Endometrium (tissue), 2 donors: ENCODE measurements at regions not wholly inside any gene's neighbourhood (a gene's known extent, or its start where the extent isn't known, plus 50 kb on each side); places are given as distances from the start of the nearest gene placed in this dataset.

ENCODE experiments used
- FAIRE-seq: peaks from 2 replicates; lab custom pipeline; 2012; peaks lifted over from hg19 to GRCh38; lab: Jason Lieb, UNC
- donor health status: control.
- donor health status: control.

DNA sequence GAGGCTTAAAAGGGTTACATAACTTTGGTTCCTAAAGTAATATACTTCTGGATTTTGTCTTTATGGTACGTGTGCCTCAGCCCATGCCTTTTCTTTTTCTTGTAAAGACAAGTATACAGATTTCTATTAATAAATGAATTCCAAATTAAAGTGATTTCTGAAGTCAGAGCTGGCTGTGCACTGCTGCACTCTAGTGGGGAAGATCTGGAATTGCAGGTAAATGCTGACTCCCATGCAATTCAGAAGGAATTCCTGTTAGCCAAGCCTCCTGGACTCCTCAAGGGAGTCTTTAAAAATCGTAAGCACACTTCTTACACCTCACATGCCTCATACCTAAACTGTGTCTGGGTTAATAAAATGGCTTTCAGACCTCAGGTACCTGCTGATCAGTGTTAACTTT, 118.4 kb upstream of the SLC7A1 start:
- FAIRE-seq: no peak

DNA sequence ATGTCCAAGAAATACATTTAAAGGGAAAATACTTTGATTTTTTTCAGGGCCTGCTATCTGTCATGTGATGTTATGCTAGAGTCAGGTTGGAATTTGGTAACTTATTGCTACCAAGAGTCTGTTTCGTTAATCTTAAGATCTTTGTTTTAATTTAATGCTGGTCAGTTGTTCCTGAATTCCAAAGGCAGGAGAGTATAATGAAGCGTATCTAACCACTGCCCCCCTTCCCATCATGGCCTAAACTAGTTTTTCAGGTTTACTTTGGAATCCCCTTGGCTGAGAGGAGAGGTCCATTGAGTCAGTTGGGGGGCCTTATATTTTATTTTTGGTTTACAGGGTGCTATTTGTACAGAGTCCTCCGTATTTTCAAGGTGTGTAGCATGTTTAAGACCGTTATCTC, 116.3 kb upstream of the SLC7A1 start:
- no peak for FAIRE-seq

- FAIRE-seq: no peak
Observed at GRCh38 chr13:29710511-29710910, 115.0 kb upstream of the SLC7A1 start.

GRCh38 chr13:29709407-29710069, 114.0 kb upstream of the SLC7A1 start:
- no peak for FAIRE-seq

- FAIRE-seq: no peak
Observed at GRCh38 chr13:29707876-29708543, 112.5 kb upstream of the SLC7A1 start.

GRCh38 chr13:29706923-29707322, 111.4 kb upstream of the SLC7A1 start:
- no peak for FAIRE-seq

DNA sequence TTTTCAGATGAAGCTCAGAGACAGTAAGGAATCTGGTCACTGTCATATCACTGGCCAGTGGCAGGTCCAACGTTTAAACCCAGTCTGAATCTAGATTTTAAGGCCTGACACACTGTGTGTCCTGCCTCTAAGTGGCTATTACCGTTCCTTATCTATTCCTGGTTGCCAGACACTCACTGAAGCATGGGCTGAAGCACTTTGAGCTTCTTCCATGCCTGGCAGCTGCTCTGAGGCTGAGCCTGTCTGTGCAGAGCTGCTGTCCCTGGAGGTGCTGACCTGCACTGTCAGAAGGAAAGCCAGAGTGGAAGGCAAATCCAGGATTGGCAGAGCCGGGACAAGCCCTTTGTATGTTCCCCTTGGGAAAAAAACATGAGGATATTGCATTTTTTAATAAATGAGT, 109.2 kb upstream of the SLC7A1 start:
- FAIRE-seq: no peak

- no peak for FAIRE-seq
Observed at GRCh38 chr13:29703421-29703820, 107.9 kb upstream of the SLC7A1 start.

DNA sequence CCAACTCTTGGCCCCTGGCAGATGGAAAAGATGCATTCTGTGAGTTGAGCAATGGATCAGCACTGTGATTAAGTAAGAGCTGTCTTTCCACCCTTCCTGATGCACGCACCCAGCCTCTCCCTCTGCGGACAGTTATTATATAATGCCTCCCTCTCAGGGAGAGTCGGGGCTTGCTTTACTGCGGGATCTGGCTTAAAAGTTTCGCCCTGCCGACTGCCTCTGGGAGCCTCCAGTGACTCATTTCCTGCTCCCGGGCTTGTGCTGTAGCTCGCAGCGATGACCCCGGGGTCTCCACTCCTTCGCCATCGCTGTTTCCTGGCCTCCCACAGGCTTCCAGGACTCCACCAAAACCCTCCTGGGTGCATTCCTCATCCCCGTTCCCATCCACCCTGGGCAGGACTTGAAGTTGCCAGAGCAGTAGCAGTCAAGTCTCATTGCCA, 107.4 kb upstream of the SLC7A1 start:
- no peak for FAIRE-seq

DNA sequence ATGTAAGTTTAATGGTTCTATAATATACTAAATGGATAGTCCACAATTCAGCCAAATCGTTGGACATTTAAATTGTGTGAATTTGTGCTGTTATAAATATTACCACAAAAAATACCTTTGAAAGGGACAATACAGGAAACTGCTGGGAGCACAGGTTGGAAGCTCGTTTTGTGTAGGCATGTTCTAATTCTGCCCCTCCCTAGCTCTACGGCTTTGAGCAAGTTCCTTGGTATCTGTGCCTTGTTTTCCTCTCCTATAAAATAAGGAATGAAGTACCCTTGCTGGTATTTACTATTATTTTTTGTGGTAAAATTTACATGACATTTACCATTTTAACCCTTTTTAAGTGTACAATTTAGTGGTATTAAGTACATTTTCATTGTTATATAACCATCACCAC, 102.6 kb upstream of the SLC7A1 start:
- FAIRE-seq: no peak

GRCh38 chr13:29696606-29697005, 101.1 kb upstream of the SLC7A1 start:
- FAIRE-seq: peak; percentile 87

DNA sequence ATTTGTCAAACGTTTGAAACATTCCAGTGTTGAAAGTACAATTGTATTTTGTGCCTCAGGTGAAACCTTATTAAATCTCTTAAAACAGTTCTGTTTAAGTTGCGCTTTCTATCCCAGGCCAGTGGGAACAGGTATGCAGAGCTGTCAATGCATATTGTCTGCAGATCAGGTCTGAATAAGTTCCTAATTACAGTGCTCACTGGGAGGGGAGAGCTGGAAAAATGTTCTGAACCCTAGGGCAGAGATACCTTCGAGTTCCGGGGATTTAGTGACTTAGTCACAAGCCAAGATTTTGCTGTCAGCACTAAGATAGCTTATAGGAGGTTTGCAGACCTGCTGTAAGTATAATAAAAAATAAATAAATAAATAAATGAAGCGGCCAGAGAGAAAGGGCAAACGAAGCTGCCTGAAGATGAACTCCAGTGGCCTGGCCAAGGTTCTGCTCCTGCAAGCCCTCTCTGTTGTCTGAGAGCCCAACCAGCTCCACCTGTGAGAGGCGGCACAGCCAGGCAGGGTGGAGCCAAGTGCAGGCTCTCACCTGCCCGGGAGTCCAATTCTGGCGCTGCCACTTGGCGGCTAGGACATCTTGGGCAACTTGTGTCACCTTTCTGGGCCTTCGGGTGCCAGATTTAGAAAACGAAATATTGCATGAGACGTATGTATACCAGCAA, 97.9 kb upstream of the SLC7A1 start:
- FAIRE-seq: no peak

GRCh38 chr13:29689548-29689947, 94.1 kb upstream of the SLC7A1 start:
- no peak for FAIRE-seq

GRCh38 chr13:29688193-29688592, 92.7 kb upstream of the SLC7A1 start:
- FAIRE-seq: no peak

GRCh38 chr13:29684441-29684840, 89.0 kb upstream of the SLC7A1 start:
- FAIRE-seq: no peak

GRCh38 chr13:29683041-29683440, 87.6 kb upstream of the SLC7A1 start:
- FAIRE-seq: no peak

DNA sequence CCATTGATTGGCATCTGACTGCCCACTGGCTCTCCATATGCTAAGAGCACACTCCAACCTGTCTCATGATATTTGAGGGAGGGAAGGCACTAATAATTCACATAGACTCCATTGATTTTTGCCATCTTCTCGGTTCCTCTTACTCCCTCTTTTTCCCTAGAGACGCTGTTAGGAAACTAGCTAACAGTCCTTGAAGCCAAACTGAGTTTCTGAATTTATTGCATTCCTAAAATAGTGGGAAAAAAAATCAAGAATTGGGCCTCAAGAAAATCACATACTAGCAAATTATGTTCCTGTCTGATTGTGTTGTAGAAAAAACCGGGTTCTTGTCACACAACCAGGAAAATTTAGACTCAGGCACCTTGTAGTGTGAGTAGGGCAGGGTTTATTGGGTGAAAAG, 86.4 kb upstream of the SLC7A1 start:
- no peak for FAIRE-seq

DNA sequence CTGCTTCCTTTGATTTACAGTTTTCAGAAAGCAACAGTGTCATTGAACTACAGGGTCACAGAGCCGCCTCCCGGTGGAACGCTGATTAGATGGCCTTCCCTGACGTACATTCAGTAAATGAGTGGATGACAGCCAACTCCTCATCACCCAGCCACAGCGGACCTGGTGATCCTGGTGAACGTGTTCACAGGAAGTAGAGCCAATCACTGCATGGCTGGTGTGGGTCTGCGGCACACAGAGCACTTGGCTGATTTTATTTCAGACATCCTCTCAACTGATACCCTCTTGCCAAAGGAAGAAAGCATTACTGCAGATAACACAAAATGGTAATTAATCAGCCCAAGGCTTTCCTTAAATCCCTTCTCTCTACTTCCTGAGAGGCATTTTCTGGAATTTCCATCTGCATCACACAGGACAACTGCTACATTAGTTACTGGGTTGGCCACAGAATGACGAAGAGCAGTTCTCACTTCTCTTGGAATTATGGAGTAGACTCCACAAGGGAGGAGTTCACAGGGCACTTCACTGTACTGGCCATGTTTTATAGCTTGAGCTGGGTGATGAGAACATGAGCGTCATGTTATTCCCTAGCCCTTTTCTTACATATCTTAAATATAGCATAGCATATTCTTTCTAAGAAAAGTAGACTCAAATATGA, 84.0 kb upstream of the SLC7A1 start:
- no peak for FAIRE-seq

- no peak for FAIRE-seq
Observed at GRCh38 chr13:29677627-29678026, 82.1 kb upstream of the SLC7A1 start.

DNA sequence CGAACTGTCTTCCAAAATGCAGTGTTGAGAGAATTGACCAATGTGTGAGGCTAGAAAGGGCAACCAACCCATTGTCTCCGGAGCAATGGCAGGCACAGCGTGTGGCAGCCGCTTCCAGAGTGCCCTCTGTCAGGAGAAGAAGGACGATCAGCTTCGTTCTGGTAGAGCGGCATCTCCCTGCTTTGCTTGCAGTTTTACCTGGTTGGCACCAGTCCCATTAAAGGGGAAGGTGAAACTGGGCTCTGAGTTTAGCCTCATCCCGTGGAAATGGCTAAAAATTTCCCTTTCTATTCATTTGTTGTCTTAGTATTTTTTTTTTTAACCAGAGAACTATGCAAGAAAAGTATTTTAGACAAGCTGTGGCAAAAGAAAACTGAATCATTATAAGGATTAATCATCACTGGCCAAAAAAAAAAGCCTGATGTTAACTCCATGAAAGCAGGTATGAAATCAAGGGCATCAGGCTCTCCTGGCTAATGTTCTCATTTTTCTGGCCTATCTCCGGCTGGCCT, 81.5 kb upstream of the SLC7A1 start:
- FAIRE-seq: no peak

DNA sequence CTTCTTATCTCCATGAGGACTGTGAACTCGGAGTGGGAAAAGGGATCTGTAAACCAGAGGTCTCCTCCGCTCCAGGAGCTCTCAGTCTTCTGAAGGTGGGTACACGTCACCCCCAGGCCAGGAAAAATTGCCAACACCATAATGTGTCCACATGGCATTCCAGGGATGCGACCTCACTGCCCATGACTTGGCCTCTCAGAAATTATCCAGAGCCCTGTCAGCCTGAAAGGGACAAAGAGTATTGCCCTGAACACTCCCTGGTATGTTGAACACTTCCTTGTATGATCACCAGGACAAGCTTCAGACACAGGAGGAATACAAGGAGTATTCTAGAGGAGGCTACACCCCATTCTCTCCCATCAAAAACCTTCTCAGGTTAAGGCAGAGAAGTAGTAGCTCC, 81.0 kb upstream of the SLC7A1 start:
- FAIRE-seq: no peak

- FAIRE-seq: no peak
Observed at GRCh38 chr13:29674532-29674931, 79.0 kb upstream of the SLC7A1 start.

- no peak for FAIRE-seq
Observed at GRCh38 chr13:29664591-29664990, 69.1 kb upstream of the SLC7A1 start.
